ENCODE measurements at regions not wholly inside any gene's neighbourhood (a gene's known extent, or its start where the extent isn't known, plus 50 kb on each side); places are given as distances from the start of the nearest gene placed in this dataset.
"Not testable (repeated sequence)": the region's sequence is repeated elsewhere in the genome, so short reads cannot be mapped to it uniquely, and the experiment has no call there.

DNA sequence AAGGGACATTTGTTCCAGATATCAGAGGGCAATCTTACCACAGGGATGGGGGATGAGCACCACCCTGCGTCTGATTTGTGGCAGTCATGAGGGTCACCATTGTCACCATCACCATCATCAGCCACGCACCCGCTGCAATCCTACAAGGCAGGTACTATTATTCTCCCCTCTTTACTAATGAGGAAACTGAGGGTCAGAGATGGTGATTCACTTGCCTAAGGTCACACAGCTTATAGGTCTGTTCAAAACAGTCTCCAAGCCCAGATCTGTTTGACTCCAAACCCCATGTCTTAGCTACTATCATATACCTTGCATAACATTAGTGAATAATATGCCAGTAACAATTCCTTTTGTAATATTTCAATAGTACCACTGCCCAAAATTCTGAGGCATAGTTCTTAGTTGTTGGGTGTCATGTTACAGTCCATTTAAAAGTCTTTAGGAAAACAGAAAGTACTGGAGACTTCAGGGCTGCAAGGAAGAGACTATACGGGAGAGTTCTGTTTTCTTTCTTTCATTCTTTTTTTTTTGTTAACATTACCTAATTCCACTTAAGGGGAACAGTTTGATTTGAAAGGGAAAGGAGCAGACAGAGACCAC, 166.4 kb downstream of the C16orf95 start:
- Mint-ChIP-seq H3K4me3 (no peak overlapping the region), H3K36me3 (no peaks in the 10 kb centered on the region), H3K9me3 (peaks cover 13% of the 10 kb centered on the region), H3K4me1 (peaks cover 2% of the 10 kb centered on the region), H3K27ac (no peak overlapping the region), H3K27me3 (ENCODE audit: low read depth) (peaks cover 2% of the 10 kb centered on the region)
- DNase-seq (ENCODE audit: low spot score in 2 of 2, unreplicated experiment in 2 of 2) = no peak
- TF ChIP-seq, protein P1, sequence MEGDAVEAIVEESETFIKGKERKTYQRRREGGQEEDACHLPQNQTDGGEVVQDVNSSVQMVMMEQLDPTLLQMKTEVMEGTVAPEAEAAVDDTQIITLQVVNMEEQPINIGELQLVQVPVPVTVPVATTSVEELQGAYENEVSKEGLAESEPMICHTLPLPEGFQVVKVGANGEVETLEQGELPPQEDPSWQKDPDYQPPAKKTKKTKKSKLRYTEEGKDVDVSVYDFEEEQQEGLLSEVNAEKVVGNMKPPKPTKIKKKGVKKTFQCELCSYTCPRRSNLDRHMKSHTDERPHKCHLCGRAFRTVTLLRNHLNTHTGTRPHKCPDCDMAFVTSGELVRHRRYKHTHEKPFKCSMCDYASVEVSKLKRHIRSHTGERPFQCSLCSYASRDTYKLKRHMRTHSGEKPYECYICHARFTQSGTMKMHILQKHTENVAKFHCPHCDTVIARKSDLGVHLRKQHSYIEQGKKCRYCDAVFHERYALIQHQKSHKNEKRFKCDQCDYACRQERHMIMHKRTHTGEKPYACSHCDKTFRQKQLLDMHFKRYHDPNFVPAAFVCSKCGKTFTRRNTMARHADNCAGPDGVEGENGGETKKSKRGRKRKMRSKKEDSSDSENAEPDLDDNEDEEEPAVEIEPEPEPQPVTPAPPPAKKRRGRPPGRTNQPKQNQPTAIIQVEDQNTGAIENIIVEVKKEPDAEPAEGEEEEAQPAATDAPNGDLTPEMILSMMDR (IDR thresholded peaks at IDR 0.05; ENCODE audit: unreplicated experiment) = no peak

DNA sequence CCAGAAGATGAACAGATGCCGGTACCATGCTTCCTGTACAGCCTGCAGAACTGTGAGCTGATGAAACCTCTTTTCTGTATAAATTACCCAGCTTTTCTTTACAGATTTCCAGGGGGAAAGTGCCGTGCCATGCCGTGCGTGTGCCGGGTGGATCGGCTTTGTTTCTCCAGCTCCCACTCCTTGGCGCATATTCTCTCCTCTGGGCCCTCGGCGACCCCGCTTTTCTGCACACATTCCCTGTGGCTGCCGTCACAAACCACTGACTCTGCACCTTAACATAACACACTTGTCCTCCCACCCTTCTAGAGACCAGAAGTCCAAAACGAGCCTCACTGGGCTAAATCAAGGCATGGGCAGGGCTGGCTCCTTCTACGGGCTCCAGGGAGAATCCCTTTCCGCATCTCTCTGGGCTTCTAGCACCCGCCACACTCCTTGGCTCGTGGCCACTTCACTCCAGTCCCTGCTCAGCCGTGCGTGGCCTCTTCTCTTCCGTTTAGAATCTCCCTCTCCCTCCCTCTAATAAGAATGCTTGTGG, 164.9 kb downstream of the C16orf95 start:
- H3K27me3 Mint-ChIP-seq (ENCODE audit: low read depth) = peaks cover 2% of the 10 kb centered on the region
- DNase-seq (ENCODE audit: low spot score in 2 of 2, unreplicated experiment in 2 of 2) = no peak
- H3K27ac Mint-ChIP-seq = peak overlapping the region; percentile 47
- H3K4me1 Mint-ChIP-seq = peaks cover 2% of the 10 kb centered on the region
- peaks cover 13% of the 10 kb centered on the region for H3K9me3 Mint-ChIP-seq
- TF ChIP-seq, protein P1 (IDR thresholded peaks at IDR 0.05; ENCODE audit: unreplicated experiment) = no peak
- no peaks in the 10 kb centered on the region for H3K36me3 Mint-ChIP-seq
- H3K4me3 Mint-ChIP-seq = no peak overlapping the region

DNA sequence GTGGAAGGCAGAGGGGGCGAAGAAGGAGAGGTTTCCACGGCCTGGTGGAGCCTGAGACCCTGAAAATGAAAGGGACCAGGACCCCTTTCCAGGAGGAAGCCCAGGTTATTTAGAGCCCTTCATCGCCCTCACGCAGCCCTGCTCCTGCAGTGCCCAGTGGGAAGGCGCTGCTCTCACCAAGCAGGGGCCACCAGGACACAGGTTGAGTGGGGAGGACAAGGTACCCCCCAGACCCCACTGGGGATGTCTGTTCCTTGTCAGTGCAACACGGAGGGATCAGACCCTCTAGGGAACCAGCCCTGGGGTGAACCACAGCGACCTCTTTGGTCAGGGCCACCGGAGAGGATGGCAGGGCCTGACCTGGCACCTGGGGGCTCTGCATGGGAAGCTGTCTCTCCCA, 163.9 kb downstream of the C16orf95 start:
- Mint-ChIP-seq H3K4me3 (no peak overlapping the region), H3K4me1 (peaks cover 2% of the 10 kb centered on the region), H3K36me3 (no peaks in the 10 kb centered on the region), H3K27me3 (ENCODE audit: low read depth) (peaks cover 2% of the 10 kb centered on the region), H3K27ac (no peak overlapping the region), H3K9me3 (peaks cover 14% of the 10 kb centered on the region)
- DNase-seq (ENCODE audit: low spot score in 2 of 2, unreplicated experiment in 2 of 2) = no peak
- TF ChIP-seq, protein P1 (IDR thresholded peaks at IDR 0.05; ENCODE audit: unreplicated experiment) = no peak

DNA sequence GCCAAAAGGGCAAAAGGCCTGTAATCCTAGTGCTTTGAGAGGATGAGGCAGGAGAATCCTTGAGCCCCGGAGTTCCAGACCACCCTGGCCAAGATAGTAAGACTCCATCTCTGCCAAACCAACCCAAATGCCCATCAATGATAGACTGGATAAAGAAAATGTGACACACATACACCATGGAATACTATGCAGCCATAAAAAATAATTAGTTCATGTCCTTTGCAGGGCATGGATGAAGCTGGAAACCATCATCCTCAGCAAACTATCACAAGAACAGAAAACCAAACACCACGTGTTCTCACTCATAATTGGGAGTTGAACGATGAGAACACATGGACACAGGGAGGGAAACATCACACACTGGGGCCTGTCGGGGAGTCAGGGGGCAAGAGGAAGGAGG, 161.9 kb downstream of the C16orf95 start:
- not testable (repeated sequence) for H3K4me1 Mint-ChIP-seq; H3K27me3 Mint-ChIP-seq (ENCODE audit: low read depth); H3K36me3 Mint-ChIP-seq; H3K4me3 Mint-ChIP-seq; DNase-seq (ENCODE audit: low spot score in 2 of 2, unreplicated experiment in 2 of 2); H3K27ac Mint-ChIP-seq
- peaks cover 10% of the 10 kb centered on the region for H3K9me3 Mint-ChIP-seq

DNA sequence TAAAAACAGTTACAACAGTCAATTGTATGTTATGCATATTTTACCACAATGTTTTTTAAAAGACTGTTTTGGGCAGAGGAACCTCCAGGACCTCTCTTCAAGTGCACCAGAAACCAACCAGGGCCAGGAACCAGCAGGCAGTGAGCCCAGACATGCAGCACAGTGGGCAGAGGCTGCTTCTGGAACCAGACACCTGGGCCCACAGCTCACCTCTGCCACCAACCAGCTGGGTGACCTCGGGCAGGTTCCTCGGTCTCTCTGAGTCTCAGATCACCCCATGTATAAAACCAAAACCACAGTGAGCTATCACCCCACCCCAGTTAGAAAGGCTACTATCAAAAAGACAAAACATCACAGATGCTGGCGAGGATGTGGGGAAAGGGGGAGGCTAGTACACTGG, 161.0 kb downstream of the C16orf95 start:
- Mint-ChIP-seq H3K36me3 (no peaks in the 10 kb centered on the region), H3K27ac (no peak overlapping the region), H3K27me3 (ENCODE audit: low read depth) (peaks cover 6% of the 10 kb centered on the region), H3K4me1 (peaks cover 8% of the 10 kb centered on the region), H3K4me3 (no peak overlapping the region), H3K9me3 (peaks cover 10% of the 10 kb centered on the region)
- TF ChIP-seq, protein P1 (IDR thresholded peaks at IDR 0.05; ENCODE audit: unreplicated experiment) = no peak
- DNase-seq (ENCODE audit: low spot score in 2 of 2, unreplicated experiment in 2 of 2) = no peak

DNA sequence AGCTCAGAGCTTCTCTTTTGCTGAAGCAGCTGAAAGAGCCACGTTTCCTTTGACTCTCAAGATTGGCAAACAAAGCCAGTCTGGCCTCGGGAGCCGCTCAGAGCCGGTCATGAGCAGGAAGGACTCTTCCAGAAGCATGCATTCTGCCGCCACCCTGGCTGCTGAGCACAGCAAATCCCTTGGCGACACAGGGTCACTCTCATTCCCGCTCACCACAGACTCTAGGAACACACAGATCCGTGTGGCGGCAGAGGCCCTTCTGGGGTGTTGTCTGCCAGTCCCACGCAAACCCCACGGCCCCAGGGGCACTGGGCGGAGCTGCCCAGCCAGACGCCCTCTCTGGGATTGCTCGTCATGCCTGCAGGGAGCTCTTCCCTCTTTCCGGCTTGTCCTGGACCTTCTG, 157.0 kb downstream of the C16orf95 start:
- Mint-ChIP-seq H3K27me3 (ENCODE audit: low read depth) (peaks cover 8% of the 10 kb centered on the region), H3K36me3 (no peaks in the 10 kb centered on the region), H3K4me3 (no peak overlapping the region), H3K9me3 (peaks cover 7% of the 10 kb centered on the region), H3K27ac (no peak overlapping the region), H3K4me1 (peaks cover 6% of the 10 kb centered on the region)
- TF ChIP-seq, protein P1 (IDR thresholded peaks at IDR 0.05; ENCODE audit: unreplicated experiment) = no peak
- DNase-seq (ENCODE audit: low spot score in 2 of 2, unreplicated experiment in 2 of 2) = no peak
